HL-60 (cell line): ENCODE measurements at regions not wholly inside any gene's neighbourhood (a gene's known extent, or its start where the extent isn't known, plus 50 kb on each side); places are given as distances from the start of the nearest gene placed in this dataset.

Source experiments
- REST ChIP-seq: IDR thresholded peaks from 2 replicates; pipeline ENCODE4 v1.6.1; 2012; ENCODE audit warnings: low read depth; ENCODE audit not compliant: insufficient replicate concordance
- TF ChIP-seq, protein P1 (sequence below): IDR thresholded peaks from one replicate; pipeline ENCODE4 v1.5.1; 2011; ENCODE audit warnings: low read length, control low read depth, inconsistent platforms; ENCODE audit not compliant: insufficient read depth

DNA sequence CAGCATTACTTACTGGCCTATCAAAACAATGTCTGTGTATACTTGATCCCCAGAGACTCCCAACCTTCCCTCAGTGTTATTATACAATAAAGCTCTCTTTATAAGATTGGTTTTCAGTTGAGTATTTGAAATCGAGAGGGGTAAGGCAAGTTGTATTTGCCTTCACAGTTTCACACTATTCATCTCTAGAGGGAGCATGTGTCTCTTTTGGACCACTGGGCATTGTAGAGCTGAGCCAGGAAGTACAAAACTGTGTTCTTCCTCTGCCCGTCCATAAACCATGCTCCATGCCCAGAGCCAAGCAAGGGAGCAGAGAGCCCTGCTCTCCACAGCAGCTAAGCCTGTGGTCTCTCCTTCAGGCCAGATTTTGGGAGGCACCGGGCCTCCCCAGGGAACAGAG lies 61.5 kb upstream of the HHIP start:
- TF ChIP-seq, protein P1, sequence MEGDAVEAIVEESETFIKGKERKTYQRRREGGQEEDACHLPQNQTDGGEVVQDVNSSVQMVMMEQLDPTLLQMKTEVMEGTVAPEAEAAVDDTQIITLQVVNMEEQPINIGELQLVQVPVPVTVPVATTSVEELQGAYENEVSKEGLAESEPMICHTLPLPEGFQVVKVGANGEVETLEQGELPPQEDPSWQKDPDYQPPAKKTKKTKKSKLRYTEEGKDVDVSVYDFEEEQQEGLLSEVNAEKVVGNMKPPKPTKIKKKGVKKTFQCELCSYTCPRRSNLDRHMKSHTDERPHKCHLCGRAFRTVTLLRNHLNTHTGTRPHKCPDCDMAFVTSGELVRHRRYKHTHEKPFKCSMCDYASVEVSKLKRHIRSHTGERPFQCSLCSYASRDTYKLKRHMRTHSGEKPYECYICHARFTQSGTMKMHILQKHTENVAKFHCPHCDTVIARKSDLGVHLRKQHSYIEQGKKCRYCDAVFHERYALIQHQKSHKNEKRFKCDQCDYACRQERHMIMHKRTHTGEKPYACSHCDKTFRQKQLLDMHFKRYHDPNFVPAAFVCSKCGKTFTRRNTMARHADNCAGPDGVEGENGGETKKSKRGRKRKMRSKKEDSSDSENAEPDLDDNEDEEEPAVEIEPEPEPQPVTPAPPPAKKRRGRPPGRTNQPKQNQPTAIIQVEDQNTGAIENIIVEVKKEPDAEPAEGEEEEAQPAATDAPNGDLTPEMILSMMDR: no peak
- TF ChIP-seq REST: no peak
